GM21390 (cell line): ENCODE measurements at regions not wholly inside any gene's neighbourhood (a gene's known extent, or its start where the extent isn't known, plus 50 kb on each side); places are given as distances from the start of the nearest gene placed in this dataset.
"Not testable (repeated sequence)": the region's sequence is repeated elsewhere in the genome, so short reads cannot be mapped to it uniquely, and the experiment has no call there.

Source experiments
- ATAC-seq: cut with Tn5 transposase; IDR thresholded peaks from one replicate; pipeline ENCODE4 v1.9.1; 2021; ENCODE audit not compliant: unreplicated experiment

- no peak for ATAC-seq
Observed at GRCh38 chr2:116761864-116762263, 1052.6 kb upstream of the DDX18 start.

DNA sequence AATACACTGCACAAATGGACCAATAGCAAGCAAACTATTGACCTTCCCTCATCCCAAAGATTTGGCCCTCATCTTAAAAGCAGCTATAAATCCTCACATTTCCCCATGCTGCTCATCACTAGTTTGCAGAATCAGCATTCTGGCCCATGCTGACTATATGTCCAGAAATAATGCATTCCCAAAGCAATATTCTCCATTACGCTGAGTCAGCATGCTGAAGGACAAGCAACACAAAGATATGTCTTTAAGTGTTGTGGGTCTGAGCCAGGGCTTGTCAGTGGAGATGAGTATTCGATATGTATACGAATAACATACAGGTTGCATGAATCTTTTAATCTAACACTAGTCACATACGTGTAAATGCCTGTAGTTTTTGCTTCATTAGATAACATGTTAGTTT, 1045.0 kb upstream of the DDX18 start:
- ATAC-seq, result no peak

GRCh38 chr2:116776556-116776955, 1037.9 kb upstream of the DDX18 start:
- ATAC-seq, result no peak

GRCh38 chr2:116787848-116788247, 1026.6 kb upstream of the DDX18 start:
- no peak for ATAC-seq

- no peak for ATAC-seq
Observed at GRCh38 chr2:116802671-116803070, 1011.8 kb upstream of the DDX18 start.

DNA sequence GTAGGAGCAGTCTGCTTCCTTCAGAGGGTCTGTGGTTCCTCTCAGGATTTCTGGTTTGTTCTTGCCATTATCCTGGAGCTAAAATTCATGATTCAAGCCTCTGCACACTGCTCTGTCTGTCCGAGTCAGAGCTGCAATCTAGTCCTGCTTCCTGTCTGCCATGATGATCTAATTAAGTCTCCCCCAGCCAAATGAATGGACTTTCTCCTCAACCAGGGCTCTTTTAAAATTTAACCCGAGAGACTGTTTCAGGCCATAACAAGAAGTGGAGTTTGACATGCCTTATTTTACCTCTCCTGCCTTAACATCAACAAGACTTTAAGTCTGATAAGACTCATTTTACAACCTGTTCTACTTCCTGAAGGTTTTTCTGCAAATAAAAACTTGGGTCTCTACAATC, 1009.6 kb upstream of the DDX18 start:
- no peak for ATAC-seq

- not testable (repeated sequence) for ATAC-seq
Observed at GRCh38 chr2:116806505-116806904, 1008.0 kb upstream of the DDX18 start.

- ATAC-seq, result no peak
Observed at GRCh38 chr2:116809109-116809508, 1005.4 kb upstream of the DDX18 start.

- ATAC-seq, result no peak
Observed at GRCh38 chr2:116810071-116810470, 1004.4 kb upstream of the DDX18 start.

DNA sequence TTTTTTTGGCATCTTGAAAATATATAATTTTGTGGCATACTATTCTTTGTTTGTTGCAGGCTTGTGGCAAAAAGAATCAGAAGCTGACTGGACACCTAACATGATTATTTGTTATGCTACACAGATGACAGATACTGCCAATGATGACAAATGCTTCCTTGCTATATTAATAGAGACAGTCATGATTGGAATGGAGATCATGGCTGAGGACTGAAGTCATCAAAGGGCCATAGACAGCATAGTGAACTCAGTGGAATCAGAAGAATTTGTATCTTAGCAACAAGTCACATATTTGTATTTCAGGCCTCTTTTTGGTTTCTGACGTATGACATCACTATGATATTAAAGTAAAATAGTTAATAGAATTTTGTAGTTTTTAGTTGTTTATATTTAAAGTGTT, 1003.8 kb upstream of the DDX18 start:
- no peak for ATAC-seq

DNA sequence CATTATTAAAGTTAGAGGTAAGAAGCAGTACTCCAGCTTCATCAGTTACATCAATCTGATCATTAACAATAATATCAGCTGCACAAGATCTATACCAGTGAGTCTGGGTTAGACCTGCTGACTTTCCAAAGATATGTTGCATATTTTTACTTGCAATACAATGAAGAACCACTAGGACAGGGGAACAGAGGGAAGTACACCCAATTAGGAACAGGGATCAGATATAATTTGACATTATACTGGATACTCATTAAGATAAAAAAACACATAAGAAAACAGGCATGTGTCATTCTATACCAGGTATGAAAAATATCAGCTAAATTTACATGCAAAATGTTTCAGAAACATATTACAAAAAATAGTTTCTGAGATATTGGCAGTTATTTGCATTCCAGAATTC, 995.1 kb upstream of the DDX18 start:
- no peak for ATAC-seq

GRCh38 chr2:116820986-116821385, 993.5 kb upstream of the DDX18 start:
- no peak for ATAC-seq

GRCh38 chr2:116829543-116829942, 984.9 kb upstream of the DDX18 start:
- not testable (repeated sequence) for ATAC-seq

DNA sequence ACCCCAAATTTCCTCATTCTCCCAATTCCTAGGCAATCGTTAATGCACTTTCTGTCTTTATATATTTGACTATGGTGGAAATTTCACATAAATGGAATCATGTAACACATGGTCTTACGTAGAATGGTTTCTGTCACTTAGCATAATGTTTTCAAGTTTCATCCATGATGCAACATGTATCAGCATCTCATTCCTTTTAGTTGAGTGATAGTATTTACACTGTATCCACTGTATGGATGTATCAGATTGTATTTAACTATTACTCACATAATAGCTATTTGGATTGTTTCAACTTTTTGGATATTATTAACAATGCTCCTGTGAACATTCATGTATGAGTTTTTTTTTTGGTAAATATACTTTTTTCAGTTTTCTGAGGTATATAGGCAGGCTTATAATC, 982.3 kb upstream of the DDX18 start:
- ATAC-seq, result no peak

GRCh38 chr2:116833052-116833451, 981.4 kb upstream of the DDX18 start:
- no peak for ATAC-seq

DNA sequence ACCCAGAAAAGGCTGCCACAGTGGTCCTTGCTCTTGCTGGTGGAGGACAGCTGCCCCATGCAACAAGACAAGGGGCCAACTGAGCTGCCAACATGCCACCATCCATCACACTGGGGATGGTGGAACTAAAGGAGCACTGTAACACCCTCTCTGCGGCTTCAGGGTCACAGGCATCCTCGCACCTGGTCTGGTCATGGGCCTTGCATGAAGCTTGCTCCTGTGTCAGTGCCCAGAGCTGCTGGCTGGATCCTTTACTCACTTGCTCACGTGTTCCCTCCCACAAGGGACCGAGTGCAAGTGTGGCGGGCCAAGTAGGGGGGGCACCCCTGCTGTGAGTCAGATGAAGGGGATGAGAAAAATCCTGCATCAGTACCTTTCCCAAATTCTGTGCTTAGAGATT, 972.3 kb upstream of the DDX18 start:
- no peak for ATAC-seq

DNA sequence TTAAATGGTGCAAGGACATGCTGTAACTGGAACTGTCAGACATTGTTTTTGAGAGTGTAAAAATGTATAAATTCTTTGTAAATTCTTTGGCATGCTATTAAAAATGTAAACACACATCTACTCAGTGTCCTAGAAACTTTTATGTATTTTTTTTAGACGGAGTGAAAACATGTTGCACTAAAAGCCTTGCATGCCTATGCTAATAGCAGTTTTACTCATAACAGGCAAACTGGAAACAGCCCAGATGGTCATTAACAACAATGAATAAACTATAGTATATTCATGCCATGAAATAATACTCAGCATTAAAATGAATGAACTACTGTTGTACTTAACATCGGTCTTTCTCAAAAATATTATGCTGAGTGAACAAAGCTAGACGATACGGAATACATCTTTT, 954.8 kb upstream of the DDX18 start:
- no peak for ATAC-seq

DNA sequence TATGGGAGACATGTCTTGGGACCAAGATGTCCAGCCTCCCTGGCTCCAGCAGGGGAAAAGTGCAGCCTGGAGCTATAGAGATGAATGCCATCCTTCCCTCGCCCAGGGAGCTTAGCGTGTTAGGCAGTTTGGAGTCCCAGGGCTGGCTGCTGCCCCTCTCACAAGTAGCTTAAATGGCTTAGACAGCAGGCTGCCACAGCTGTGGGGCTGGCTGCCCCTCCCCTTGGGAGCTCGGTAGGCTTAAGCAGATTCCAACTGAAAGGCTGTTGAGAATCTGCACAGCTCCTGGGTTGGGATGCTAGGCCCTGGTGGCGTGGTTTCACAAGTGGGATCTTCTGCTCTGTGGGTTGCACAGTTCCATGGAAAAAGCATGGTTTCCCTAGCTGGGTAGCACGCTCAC, 940.5 kb upstream of the DDX18 start:
- ATAC-seq, result no peak

DNA sequence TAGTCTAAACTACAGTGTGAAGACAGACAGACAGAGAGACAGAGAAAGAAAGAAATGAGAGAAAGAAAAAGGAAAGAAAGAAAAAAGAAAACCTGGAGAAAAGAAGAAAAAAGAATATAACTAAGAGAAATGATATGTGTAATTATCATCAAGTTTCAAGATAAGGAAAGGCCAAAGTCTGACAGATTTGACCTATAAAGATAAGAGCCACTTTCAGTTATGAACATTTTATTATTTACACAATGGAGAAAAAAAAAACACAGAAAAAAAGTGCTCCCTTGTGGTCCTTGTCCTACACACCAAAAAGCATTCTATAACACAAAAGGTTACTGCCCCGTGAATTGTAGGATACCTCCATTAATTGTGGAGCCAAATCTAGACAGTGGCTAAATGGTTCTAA, 937.2 kb upstream of the DDX18 start:
- ATAC-seq, result no peak

DNA sequence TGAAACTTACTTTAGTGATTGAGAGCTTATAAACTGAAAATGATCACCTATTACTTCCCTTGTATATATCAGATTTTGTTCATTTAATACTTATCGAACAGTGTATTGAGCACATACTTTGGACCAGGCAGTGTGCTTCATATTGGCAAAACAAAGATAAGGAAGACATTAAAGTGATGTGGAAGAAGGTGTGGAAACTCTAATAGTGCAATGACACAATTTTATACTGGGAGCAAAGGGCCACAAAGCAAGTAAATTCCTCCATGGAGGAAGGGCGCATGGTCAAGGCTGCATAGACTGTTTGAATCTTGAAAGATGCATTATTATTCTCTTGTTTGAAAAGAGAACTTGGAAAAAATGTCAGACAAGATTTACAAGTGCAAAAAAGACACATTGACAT, 936.5 kb upstream of the DDX18 start:
- no peak for ATAC-seq

- ATAC-seq, result no peak
Observed at GRCh38 chr2:116879650-116880160, 934.8 kb upstream of the DDX18 start.

DNA sequence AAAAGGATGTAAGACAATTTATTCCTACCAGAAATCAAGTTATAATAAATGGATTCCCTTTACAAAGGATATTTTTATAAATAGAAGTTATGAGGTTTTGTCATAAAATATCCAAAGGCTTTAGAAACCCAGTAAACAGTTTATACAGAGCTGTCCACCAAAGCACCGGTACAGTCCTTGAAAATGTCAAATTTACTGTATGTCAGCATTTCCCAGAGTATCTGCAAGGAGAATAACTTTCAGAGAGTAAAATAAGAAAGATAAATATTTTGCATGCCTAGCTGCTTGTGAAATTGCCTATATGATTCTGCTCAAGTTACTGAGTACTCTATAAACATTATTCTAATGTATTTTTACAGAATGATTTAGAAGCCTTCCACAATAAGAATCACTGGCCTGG, 923.3 kb upstream of the DDX18 start:
- ATAC-seq, result no peak

DNA sequence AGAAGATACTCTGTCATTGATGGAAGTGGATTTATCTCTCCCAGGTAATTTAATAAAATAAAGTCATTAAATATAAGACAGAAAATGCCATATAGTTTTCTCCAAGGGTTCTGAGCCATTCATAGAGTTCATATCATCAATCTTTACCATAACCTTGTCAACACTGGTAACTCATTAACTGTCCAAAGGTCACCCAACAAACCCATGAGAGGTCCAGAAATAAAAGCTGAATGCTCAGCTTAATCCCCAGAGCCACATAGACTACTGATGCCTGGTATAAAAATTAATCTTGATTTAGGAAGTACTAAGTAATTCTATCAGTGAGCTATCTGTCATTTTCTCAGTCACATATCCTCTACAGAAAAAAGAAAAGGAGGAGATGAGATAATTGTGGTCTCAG, 903.0 kb upstream of the DDX18 start:
- no peak for ATAC-seq

GRCh38 chr2:116915673-116916072, 898.8 kb upstream of the DDX18 start:
- ATAC-seq, result no peak
